GM21825 (cell line): ENCODE measurements at regions not wholly inside any gene's neighbourhood (a gene's known extent, or its start where the extent isn't known, plus 50 kb on each side); places are given as distances from the start of the nearest gene placed in this dataset.
A peak's percentile ranks its signal among the peaks of the same experiment; 100 is the strongest.

Source experiments
- ATAC-seq: cut with Tn5 transposase; IDR thresholded peaks from one replicate; pipeline ENCODE4 v1.9.1; 2021; ENCODE audit warnings: mild to moderate bottlenecking, moderate library complexity; ENCODE audit not compliant: unreplicated experiment

- no peak for ATAC-seq
Observed at GRCh38 chr12:93275589-93275988, 102.1 kb upstream of the NUDT4 start.

DNA sequence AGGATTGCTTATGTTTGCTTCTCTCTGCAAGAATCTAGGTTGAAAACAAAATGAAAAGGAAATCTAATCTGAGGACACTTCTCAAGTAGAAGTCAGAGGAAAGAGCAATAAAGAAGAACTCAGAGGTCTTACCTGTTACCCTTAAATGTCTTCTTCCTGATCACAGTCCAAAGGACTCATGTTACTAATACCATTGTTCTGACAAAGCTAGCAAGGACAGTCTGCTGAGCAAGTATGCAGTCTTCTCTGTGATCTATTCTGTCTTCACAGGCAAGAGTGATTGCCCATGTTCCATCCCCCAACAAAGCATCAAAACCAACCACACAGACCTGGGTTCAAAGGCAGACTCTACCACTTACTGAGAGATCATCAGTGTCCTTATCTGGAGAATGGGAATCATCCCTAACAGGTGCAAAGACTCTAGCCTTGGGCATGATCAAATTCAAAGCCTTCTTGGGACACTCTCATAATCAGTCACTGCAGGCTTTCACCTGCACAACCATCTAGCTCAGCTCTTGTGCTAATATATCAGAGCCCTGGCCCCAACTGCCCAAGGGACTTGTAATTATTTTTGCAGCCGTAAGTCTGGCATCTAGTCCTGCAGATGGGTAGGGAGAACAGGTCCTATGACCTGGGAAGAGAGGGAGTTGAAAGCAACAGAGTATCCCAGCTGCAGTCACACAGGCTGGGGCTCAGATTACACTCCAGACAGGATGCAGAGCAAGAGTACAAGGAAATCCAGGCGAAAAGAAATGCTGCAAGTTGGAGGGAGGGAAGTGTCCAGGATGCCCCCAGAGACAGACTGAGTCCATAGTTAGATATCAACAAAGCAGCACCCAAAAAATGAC lies 97.9 kb upstream of the NUDT4 start:
- no peak for ATAC-seq

DNA sequence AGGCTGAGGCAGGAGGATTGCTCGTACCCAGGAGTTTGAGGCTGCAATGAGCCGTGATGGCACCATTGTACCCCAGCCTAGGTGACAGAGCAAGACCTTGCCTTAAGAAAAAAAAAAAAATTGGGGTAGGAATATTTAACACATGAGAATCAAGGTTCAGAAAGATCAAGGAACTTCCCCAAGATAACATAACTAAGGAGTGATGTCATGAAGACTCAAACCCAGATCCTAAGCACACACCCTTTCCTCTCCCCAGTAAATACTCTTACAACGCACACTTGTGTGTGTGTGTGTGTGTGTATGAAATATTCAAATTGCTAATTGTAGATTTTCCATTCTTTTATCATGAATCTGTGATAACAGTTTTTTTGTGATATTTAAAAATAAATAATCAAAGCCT lies 90.6 kb upstream of the NUDT4 start:
- ATAC-seq = no peak

- no peak for ATAC-seq
Observed at GRCh38 chr12:93288626-93289025, 89.1 kb upstream of the NUDT4 start.

DNA sequence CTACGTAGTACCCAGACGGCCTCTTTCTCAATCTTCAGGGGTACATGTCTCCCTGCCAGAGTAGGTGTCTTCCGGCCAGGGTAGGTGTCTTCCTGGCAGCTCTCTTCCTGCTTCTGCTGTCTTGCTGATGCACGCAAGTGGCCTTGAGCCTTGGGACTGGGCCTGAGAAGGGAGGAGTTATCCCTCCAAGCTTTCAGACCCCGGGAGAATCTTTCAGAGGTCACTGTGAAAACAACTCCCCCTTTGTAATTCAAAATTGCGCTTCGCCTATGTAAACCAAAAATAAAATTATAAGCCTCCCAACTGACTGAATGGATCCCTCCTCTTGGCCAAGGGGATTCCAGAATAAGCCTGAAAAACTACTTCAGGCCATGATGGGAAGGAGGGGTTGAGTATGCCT lies 87.3 kb upstream of the NUDT4 start:
- no peak for ATAC-seq

- no peak for ATAC-seq
Observed at GRCh38 chr12:93292213-93292612, 85.5 kb upstream of the NUDT4 start.

DNA sequence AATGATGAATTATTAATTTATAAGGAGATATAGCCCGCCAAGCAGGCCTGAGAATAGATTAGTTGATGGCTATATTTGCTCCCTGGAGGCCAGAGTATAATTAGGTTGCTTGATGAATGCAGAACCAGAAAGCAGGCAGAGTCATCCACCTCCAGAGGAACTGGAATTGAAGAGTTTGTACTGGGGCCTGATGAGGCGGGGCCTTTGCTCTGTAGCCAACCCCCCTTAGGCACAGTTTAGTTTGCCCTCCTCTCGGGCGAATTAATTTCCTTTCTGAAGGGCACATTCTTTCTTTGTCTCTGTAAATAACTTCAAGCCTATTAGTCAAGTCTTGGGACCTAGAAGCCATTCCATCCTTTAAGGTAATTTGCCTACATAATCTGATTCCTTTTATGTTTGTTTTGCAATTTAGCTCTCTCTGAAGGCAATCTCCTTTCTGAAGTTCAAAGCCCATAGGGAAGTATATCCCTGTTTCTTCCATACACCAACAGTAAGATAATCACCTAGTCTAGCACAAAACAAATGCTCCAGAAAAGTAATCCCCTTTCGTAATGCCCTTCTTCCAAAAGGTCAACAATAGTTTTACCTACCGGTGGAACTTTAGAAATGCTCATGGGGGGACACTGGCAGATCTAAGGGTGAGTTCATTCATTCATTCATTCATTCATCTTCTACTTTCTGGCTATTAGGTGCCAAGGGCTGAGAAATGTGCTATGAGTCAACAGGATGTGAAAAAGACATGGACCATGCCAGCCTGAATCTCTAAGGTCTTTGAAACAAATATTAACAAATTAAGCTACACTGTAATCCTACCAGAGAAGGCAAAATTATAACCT lies 84.8 kb upstream of the NUDT4 start:
- no peak for ATAC-seq

- ATAC-seq = peak; percentile 91
Observed at GRCh38 chr12:93297032-93297431, 80.7 kb upstream of the NUDT4 start.

GRCh38 chr12:93297536-93297935 lies 80.2 kb upstream of the NUDT4 start:
- ATAC-seq = peak; percentile 14

- no peak for ATAC-seq
Observed at GRCh38 chr12:93299262-93299846, 78.4 kb upstream of the NUDT4 start.

DNA sequence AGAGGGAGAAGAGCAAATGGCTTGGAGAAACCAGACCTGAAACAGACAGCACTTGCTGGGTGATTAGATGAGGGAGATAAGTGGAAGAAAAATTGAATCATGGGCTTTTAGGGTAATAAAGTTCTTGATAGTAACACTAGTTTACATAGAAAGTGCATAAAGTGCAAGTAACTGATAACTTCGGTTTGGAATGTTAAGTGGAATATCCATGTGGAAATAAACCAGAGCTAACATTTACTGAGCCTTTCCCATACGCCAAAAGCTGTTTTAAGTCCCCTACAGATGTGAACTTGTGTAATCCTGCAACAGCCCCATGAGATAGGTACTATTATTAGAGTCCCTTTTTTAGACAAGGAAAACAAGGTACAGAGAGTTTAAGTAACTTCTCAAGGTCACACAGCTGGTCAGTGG lies 77.1 kb upstream of the NUDT4 start:
- ATAC-seq = no peak

DNA sequence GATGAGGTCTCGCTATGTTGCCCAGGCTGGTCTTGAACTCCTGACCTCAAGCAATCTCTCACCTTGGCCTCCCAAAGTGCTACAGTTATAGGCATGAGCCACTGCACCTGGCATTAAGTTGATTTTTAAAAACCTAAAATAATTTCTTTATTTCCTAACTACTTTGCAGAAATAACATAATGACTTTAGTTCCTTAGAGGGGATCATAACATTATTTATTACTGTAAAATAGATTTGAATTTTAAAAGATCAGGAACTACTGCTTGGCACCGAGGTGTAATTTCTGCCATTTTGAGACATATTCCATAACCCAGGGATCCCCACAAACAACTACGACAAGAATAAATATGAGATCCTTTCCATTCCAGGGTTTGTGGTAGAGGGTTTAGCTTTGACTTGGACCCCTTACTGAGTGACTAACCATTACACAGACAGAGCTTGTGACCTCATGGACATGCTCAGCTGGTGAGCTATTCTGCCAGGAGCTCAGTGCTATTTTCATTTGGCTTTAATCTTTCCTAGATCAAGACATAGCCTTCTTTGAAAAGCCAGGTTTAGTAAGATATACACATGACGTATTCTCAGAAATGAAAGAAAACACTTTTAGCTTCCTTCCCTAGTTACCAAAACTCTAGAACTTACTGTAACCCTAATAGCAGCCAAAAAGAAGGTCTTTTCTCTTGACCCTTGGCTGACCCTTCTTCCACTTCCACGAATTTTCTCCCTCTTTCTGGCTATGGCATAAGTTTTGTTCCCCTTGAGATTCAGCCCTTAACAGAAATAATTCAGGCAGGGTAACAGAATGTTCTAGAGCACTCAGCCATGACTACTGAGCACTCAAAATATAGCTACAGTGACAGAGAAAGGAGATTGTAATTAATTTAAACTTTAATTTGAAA lies 75.1 kb upstream of the NUDT4 start:
- ATAC-seq = no peak

DNA sequence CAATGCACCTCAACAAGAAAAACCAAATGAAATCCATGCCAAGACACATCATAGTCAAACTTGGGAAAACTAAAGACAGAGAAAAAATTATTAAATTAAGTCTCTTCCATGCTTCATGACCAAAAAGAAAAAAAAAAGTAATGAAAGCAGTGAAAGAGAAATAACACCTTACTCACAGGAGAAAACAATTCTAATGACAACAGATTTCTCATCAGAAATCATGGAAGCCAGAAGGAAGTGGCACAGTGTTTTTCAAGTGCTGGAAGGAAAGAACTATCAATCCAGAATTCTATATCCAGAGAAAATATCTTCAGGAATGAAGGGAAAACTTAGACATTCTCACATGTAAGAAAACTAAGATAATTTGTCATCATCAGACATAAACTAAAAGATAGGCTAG lies 71.1 kb upstream of the NUDT4 start:
- no peak for ATAC-seq

GRCh38 chr12:93308281-93308680 lies 69.4 kb upstream of the NUDT4 start:
- no peak for ATAC-seq

- ATAC-seq = no peak
Observed at GRCh38 chr12:93311827-93312226, 65.9 kb upstream of the NUDT4 start.

DNA sequence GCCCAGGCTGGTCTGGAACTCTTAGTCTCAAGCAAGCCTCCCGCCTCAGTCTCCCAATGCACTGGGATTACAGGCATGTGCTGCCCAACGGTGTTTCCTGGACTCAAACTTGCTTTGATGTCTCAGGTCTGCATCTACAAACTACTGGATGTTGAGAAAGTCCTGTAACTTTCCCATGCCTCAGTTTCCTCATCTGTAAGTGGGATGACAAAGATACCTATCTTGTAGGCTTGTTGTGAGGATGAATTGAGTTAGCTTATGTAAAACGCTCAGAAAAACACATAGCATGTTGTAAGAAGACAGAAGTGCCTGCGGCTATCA lies 63.6 kb upstream of the NUDT4 start:
- ATAC-seq = no peak

DNA sequence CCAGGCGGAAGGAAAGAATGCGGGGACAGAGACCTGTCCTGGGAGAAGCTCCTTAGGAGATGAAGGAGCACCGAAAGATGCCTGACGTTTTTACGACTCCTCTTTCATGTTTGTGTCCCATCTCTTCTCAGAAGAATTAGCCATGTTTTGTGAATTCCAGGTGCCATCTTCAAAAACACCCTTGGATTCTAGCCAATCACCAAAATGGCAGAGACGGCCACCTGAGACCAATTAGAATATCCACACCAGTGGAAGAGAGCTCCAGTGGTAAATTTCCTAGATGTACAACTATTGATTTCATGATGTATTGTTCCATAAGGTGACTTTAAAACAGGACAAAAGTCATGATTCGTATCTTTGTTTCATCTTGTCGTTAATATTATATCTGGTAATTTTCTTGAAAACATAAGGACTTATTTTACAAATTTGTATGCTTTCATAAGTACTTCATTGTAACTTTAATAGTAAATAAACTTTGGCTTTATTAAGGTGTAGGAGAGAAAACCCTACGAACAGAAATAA lies 62.3 kb upstream of the NUDT4 start:
- ATAC-seq = no peak

DNA sequence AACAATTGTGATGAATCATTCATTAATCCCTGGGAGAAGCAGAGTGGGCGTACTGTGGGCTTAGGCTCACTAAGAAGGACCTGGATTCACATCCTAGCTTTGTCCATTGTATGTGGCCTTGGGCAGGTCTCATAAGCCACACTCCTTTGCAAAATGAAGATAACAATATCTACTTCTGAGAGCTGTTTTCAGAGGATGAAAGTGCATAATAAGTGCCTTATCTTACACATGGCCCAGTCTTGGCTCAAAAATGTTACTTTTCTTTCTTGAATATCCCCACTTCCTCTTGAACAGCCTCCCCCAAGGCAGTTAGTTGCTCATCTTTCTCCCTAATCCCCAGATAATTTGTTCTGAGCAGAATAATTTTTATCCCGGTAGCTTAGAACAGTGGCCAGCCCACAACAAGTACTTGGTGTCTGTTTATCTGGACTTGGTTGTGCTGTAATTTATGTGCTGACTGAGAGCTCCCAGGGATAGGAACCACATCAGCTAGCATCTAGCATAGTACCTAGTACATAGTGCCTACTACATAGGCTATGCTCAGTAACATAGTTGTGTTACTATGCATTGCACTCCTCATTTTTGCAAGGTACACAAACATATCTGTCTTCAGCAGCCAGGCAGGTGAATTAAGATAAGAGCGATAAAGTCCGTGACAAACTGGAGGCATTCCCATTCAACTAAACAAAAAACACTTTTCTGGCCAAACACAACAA lies 61.7 kb upstream of the NUDT4 start:
- ATAC-seq = no peak

GRCh38 chr12:93316623-93316971 lies 61.1 kb upstream of the NUDT4 start:
- ATAC-seq = no peak

GRCh38 chr12:93317227-93317626 lies 60.5 kb upstream of the NUDT4 start:
- ATAC-seq = no peak
